ENCODE measurements at regions not wholly inside any gene's neighbourhood (a gene's known extent, or its start where the extent isn't known, plus 50 kb on each side); places are given as distances from the start of the nearest gene placed in this dataset.
"Not testable (repeated sequence)": the region's sequence is repeated elsewhere in the genome, so short reads cannot be mapped to it uniquely, and the experiment has no call there.

- TF ChIP-seq POLR2A (IDR thresholded peaks at IDR 0.05; ENCODE audit: low read depth, low read length); POLR2AphosphoS5 (IDR thresholded peaks at IDR 0.05; ENCODE audit: insufficient read depth, low read depth, low read length); EZH2 (IDR thresholded peaks at IDR 0.05; ENCODE audit: borderline replicate concordance, low read depth, low read length, severe bottlenecking); MAX (IDR thresholded peaks at IDR 0.05; ENCODE audit: insufficient read depth, insufficient read length); GATA2 (IDR thresholded peaks at IDR 0.05; ENCODE audit: insufficient read depth, insufficient read length, low read depth, low read length); JUN (IDR thresholded peaks at IDR 0.05; ENCODE audit: borderline replicate concordance, insufficient read depth, insufficient read length, low read depth); MYC (IDR thresholded peaks at IDR 0.05; ENCODE audit: low read depth, low read length): not testable (repeated sequence)
- TF ChIP-seq, protein P1, sequence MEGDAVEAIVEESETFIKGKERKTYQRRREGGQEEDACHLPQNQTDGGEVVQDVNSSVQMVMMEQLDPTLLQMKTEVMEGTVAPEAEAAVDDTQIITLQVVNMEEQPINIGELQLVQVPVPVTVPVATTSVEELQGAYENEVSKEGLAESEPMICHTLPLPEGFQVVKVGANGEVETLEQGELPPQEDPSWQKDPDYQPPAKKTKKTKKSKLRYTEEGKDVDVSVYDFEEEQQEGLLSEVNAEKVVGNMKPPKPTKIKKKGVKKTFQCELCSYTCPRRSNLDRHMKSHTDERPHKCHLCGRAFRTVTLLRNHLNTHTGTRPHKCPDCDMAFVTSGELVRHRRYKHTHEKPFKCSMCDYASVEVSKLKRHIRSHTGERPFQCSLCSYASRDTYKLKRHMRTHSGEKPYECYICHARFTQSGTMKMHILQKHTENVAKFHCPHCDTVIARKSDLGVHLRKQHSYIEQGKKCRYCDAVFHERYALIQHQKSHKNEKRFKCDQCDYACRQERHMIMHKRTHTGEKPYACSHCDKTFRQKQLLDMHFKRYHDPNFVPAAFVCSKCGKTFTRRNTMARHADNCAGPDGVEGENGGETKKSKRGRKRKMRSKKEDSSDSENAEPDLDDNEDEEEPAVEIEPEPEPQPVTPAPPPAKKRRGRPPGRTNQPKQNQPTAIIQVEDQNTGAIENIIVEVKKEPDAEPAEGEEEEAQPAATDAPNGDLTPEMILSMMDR (IDR thresholded peaks at IDR 0.05; ENCODE audit: extremely low read depth in 1 of 2, insufficient read depth in 1 of 2, low read depth in 1 of 2, low read length in 2 of 2) = not testable (repeated sequence)
Observed at GRCh38 chr3:153506205-153506604, 344.2 kb downstream of the RAP2B start.
